B cell (primary cell): ENCODE measurements at regions not wholly inside any gene's neighbourhood (a gene's known extent, or its start where the extent isn't known, plus 50 kb on each side); places are given as distances from the start of the nearest gene placed in this dataset.

Experiments
- ATAC-seq: fragments of 200-7000 bp; cut with Tn5 transposase; one replicate; pipeline ENCODE4 v1.10.0; 2021; ENCODE audit warnings: low read depth, mild to moderate bottlenecking, moderate number of reproducible peaks, moderate library complexity
- CTCF ChIA-PET: fragments of 350-600 bp; sonication (Branson Sonifier 250); formaldehyde crosslinking; loops from one replicate; lab custom pipeline; 2021; ENCODE audit warnings: antibody characterized with exemption, inconsistent platforms; lab: Charles Lee
- POLR2A ChIA-PET: fragments of 350-600 bp; sonication (Branson Sonifier 250); formaldehyde crosslinking; loops from one replicate; lab custom pipeline; 2021; ENCODE audit warnings: antibody characterized with exemption; lab: Charles Lee
- DNase-seq: peaks from one replicate; pipeline ENCODE4 v3.0.0; 2013
- H2AFZ ChIP-seq: 2 replicates; pipeline ENCODE4 v1.6.1; 2012; ENCODE audit warnings: mild to moderate bottlenecking, low read depth, low read length; ENCODE audit not compliant: insufficient read depth, poor library complexity, severe bottlenecking
- H3K27ac ChIP-seq, 2 donors: 1 replicate in 1 of 2; 2 replicates in 1 of 2; pipeline ENCODE4 v1.5.1; 2012 to 2013; ENCODE audit warnings: low read length in 2 of 2, mild to moderate bottlenecking in 2 of 2, moderate library complexity in 1 of 2
- H3K27me3 ChIP-seq, 4 experiments: fragments of 200-600 bp in 1 of 4; sonication (generic) in 1 of 4; replicated peaks in 1 of 4; 1 replicate in 2 of 4; 2 replicates in 2 of 4; pipeline versions ENCODE4 v1.6.1 to v1.7.0; 2013 to 2016; ENCODE audit warnings: low read length in 3 of 4, mild to moderate bottlenecking in 2 of 4, mixed read lengths in 1 of 4, moderate library complexity in 1 of 4; ENCODE audit not compliant: insufficient read depth in 4 of 4, control insufficient read depth in 3 of 4; ENCODE audit errors: control extremely low read depth in 1 of 4
- H3K36me3 ChIP-seq, 2 experiments: replicated peaks in 1 of 2; 1 replicate in 1 of 2; 2 replicates in 1 of 2; pipeline versions ENCODE4 v1.6.1 to v1.7.1; 2013; ENCODE audit warnings: low read length in 1 of 2; ENCODE audit not compliant: insufficient read depth in 2 of 2, control insufficient read depth in 1 of 2; ENCODE audit errors: control extremely low read depth in 1 of 2, extremely low read depth in 1 of 2
- H3K4me1 ChIP-seq, 2 donors: fragments of 200-600 bp in 1 of 2; sonication (generic) in 1 of 2; 1 replicate in 1 of 2; 2 replicates in 1 of 2; pipeline versions ENCODE4 v1.5.1 to v1.6.1; 2013 to 2017; ENCODE audit warnings: low read length in 2 of 2; ENCODE audit not compliant: control insufficient read depth in 2 of 2, insufficient read depth in 2 of 2
- H3K4me2 ChIP-seq: replicated peaks from 2 replicates; pipeline ENCODE3; 2012; ENCODE audit warnings: mild to moderate bottlenecking, low read depth, low read length; ENCODE audit not compliant: poor library complexity, severe bottlenecking
- H3K4me3 ChIP-seq, 5 experiments: fragments of 200-600 bp in 1 of 5; sonication (generic) in 1 of 5; 1 replicate in 3 of 5; 2 replicates in 2 of 5; pipeline versions ENCODE4 v1.5.1 to v1.7.0; 2011 to 2016; ENCODE audit warnings: low read length in 4 of 5, mild to moderate bottlenecking in 4 of 5, low read depth in 2 of 5, control low read depth in 1 of 5, moderate library complexity in 1 of 5; ENCODE audit not compliant: insufficient read depth in 1 of 5; ENCODE audit errors: control extremely low read depth in 1 of 5, extremely low read depth in 1 of 5
- H3K79me2 ChIP-seq: fragments of 200-600 bp; sonication (generic); one replicate; pipeline ENCODE4 v1.6.0; 2016; ENCODE audit warnings: low read length; ENCODE audit not compliant: control insufficient read depth, insufficient read depth
- H3K9ac ChIP-seq: fragments of 200-600 bp; sonication (generic); 2 replicates; pipeline ENCODE4 v1.6.1; 2017; ENCODE audit warnings: mild to moderate bottlenecking, low read length, moderate library complexity
- H3K9me3 ChIP-seq, 3 donors: one replicate each; pipeline versions ENCODE4 v1.6.1 to v1.7.1; 2013; ENCODE audit warnings: low read length in 2 of 3; ENCODE audit not compliant: control insufficient read depth in 2 of 3, insufficient read depth in 1 of 3; ENCODE audit errors: control extremely low read depth in 1 of 3
- H4K20me1 ChIP-seq: 2 replicates; pipeline ENCODE4 v1.6.0; 2012; ENCODE audit warnings: mild to moderate bottlenecking, low read length; ENCODE audit not compliant: insufficient read depth, control insufficient read depth, poor library complexity, severe bottlenecking
- H3K27ac Mint-ChIP-seq: one replicate; pipeline ENCODE4 v1.8.0; 2021; ENCODE audit warnings: mixed read lengths
- H3K27me3 Mint-ChIP-seq: one replicate; pipeline ENCODE4 v1.8.0; 2021; ENCODE audit warnings: mixed read lengths
- H3K4me1 Mint-ChIP-seq: one replicate; pipeline ENCODE4 v1.8.0; 2021; ENCODE audit warnings: mixed read lengths
- H3K4me3 Mint-ChIP-seq: one replicate; pipeline ENCODE4 v1.8.0; 2021; ENCODE audit warnings: mixed read lengths
- H3K9me3 Mint-ChIP-seq: one replicate; pipeline ENCODE4 v1.8.0; 2022; ENCODE audit warnings: mixed read lengths; ENCODE audit not compliant: insufficient read depth
- CTCF ChIP-seq: fragments of 200-600 bp; IDR thresholded peaks from one replicate; pipeline ENCODE4 v1.8.0; 2022; ENCODE audit warnings: antibody characterized with exemption, mild to moderate bottlenecking
- EZH2 ChIP-seq: IDR thresholded peaks from 2 replicates; pipeline ENCODE4 v1.6.1; 2012; ENCODE audit warnings: borderline replicate concordance, low read depth, mild to moderate bottlenecking, moderate library complexity, low read length; ENCODE audit not compliant: insufficient read depth, poor library complexity, severe bottlenecking
- WGBS: methylation state at CpG from one replicate; pipeline ENCODE4 v1.1.5; 2013; ENCODE audit warnings: missing lambda C conversion rate; ENCODE audit not compliant: insufficient coverage; 5-methylcytosine and 5-hydroxymethylcytosine counted together
- intact Hi-C: fragments of 100-400 bp; cut with micrococcal nuclease; formaldehyde crosslinking; loops from one replicate; pipeline ENCODE4 v1.10.0; 2022

GRCh38 chr4:132094017-132094416 lies 1055.1 kb upstream of the PCDH10 start:
- H3K4me2 ChIP-seq: no peak overlapping the region
- no CpG with 5 or more reads among the region's 4 CpGs for WGBS
- H3K27ac ChIP-seq: no peak overlapping the region
- Mint-ChIP-seq H3K4me3 (no peak overlapping the region), H3K4me1 (no peaks in the 10 kb centered on the region), H3K27me3 (no peaks in the 10 kb centered on the region), H3K27ac (no peak overlapping the region), H3K9me3 (peaks cover 2% of the 10 kb centered on the region)
- no peak for DNase-seq
- ChIA-PET CTCF (no interaction called here), POLR2A (no interaction called here)
- no peaks in the 10 kb centered on the region for H3K79me2 ChIP-seq
- H2AFZ ChIP-seq: no peak overlapping the region
- no peak for TF ChIP-seq EZH2
- TF ChIP-seq CTCF: no peak
- intact Hi-C loops: no loop called here
- H3K27me3 ChIP-seq: no peaks in the 10 kb centered on the region
- no peaks in the 10 kb centered on the region for H4K20me1 ChIP-seq
- ATAC-seq: no peak
- H3K9ac ChIP-seq: no peak overlapping the region
- no peaks in the 10 kb centered on the region for H3K4me1 ChIP-seq
- H3K4me3 ChIP-seq: no peak overlapping the region
- peaks cover 0 to 10% (median 1%) of the 10 kb centered on the region in 3 donors for H3K9me3 ChIP-seq
- no peaks in the 10 kb centered on the region for H3K36me3 ChIP-seq

- POLR2A ChIA-PET: no interaction called here
- intact Hi-C loops: no loop called here
- Histone ChIP-seq H3K27ac (no peak overlapping the region), H3K4me2 (no peak overlapping the region), H3K9me3 (peaks cover 0 to 1% (median 0%) of the 10 kb centered on the region in 3 donors), H3K27me3 (no peaks in the 10 kb centered on the region), H3K79me2 (no peaks in the 10 kb centered on the region), H3K36me3 (no peaks in the 10 kb centered on the region), H2AFZ (no peak overlapping the region), H4K20me1 (no peaks in the 10 kb centered on the region), H3K4me3 (no peak overlapping the region), H3K9ac (no peak overlapping the region), H3K4me1 (no peaks in the 10 kb centered on the region)
- DNase-seq (no peak), ATAC-seq (no peak)
- Mint-ChIP-seq H3K27ac (no peak overlapping the region), H3K4me3 (no peak overlapping the region), H3K9me3 (no peaks in the 10 kb centered on the region), H3K4me1 (no peaks in the 10 kb centered on the region), H3K27me3 (no peaks in the 10 kb centered on the region)
- CTCF ChIA-PET: no interaction called here
- TF ChIP-seq EZH2 (no peak), CTCF (no peak)
Measured at GRCh38 chr4:132097041-132097440, 1052.1 kb upstream of the PCDH10 start.
